MCF 10A (cell line): ENCODE measurements at regions not wholly inside any gene's neighbourhood (a gene's known extent, or its start where the extent isn't known, plus 50 kb on each side); places are given as distances from the start of the nearest gene placed in this dataset.

Experiments used
- BruUV-seq: library from RNA; stranded (reverse); fragments of 400-500 nt; replicated peaks from 2 replicates; lab custom pipeline; 2021; lab: Mats Ljungman, UMichigan
- CTCF ChIA-PET: fragments of 300-600 bp; sonication (Branson Sonifier 250); formaldehyde crosslinking; extraction: SDS; loops from one replicate; lab custom pipeline; 2021; ENCODE audit warnings: antibody characterized with exemption, inconsistent platforms; lab: Yijun Ruan, JAX
- POLR2A ChIA-PET: fragments of 300-600, 350-650 bp; sonication (Branson Sonifier 250); formaldehyde crosslinking; extraction: SDS; loops from one replicate; lab custom pipeline; 2020; ENCODE audit warnings: antibody characterized with exemption, inconsistent platforms; lab: Yijun Ruan, JAX
- DNase-seq: peaks from one replicate; pipeline ENCODE4 v3.0.0-alpha.2; 2018; ENCODE audit not compliant: unreplicated experiment
- H3K27ac Mint-ChIP-seq: one replicate; pipeline ENCODE4 v1.8.0; 2022; ENCODE audit warnings: mild to moderate bottlenecking, low read depth, mixed read lengths; ENCODE audit not compliant: unreplicated experiment
- H3K27me3 Mint-ChIP-seq: one replicate; pipeline ENCODE4 v1.8.0; 2022; ENCODE audit warnings: mixed read lengths; ENCODE audit not compliant: insufficient read depth, unreplicated experiment
- H3K36me3 Mint-ChIP-seq: one replicate; pipeline ENCODE4 v1.8.0; 2022; ENCODE audit warnings: mild to moderate bottlenecking, moderate library complexity, mixed read lengths; ENCODE audit not compliant: insufficient read depth, unreplicated experiment
- H3K4me1 Mint-ChIP-seq: one replicate; pipeline ENCODE4 v1.8.0; 2022; ENCODE audit warnings: mixed read lengths; ENCODE audit not compliant: insufficient read depth, unreplicated experiment
- H3K4me3 Mint-ChIP-seq: one replicate; pipeline ENCODE4 v1.8.0; 2022; ENCODE audit warnings: mild to moderate bottlenecking, moderate library complexity, mixed read lengths; ENCODE audit not compliant: unreplicated experiment
- H3K9me3 Mint-ChIP-seq: one replicate; pipeline ENCODE4 v1.8.0; 2022; ENCODE audit warnings: mixed read lengths; ENCODE audit not compliant: unreplicated experiment
- intact Hi-C: fragments of 100-400 bp; cut with micrococcal nuclease; formaldehyde crosslinking; loops from 2 replicates; pipeline ENCODE4 v1.14.1; 2022
- TF ChIP-seq, protein P1 (sequence below): fragments of 200-600 bp; IDR thresholded peaks from one replicate; pipeline ENCODE4 v1.8.0; 2022; ENCODE audit warnings: antibody characterized with exemption, mild to moderate bottlenecking; ENCODE audit not compliant: unreplicated experiment

DNA sequence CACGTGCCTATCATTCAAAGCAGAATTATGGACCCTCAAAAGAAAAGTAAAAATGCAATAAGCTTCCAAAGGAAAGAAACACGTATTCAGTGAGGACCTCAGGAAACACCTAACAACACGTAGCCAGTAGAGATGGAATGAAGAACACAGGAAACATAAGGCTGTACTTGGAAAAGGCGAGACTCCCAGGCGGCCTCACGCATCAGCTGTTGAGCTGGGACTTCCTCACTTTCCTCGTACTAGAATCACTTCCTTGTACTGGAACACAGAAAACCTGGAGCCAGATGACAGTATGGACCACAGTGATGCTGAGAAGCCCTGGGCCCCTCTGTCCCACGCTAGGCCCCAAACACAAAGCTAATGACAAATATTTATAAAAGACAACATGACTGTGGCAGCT is 94.4 kb upstream of the BACE2 start:
- intact Hi-C loops = no loop called here
- CTCF ChIA-PET = interaction anchor here (4.4 kb wide), 1 partner anchor 607 kb away, joined by 29 read pairs; no protein-coding TSS in a partner anchor
- Mint-ChIP-seq H3K4me1 (peaks cover 5% of the 10 kb centered on the region), H3K9me3 (no peaks in the 10 kb centered on the region), H3K4me3 (no peak overlapping the region), H3K27ac (no peak overlapping the region), H3K27me3 (no peaks in the 10 kb centered on the region), H3K36me3 (no peaks in the 10 kb centered on the region)
- DNase-seq = no peak
- BruUV-seq = no TSS peak
- POLR2A ChIA-PET = no interaction called here
- TF ChIP-seq, protein P1, sequence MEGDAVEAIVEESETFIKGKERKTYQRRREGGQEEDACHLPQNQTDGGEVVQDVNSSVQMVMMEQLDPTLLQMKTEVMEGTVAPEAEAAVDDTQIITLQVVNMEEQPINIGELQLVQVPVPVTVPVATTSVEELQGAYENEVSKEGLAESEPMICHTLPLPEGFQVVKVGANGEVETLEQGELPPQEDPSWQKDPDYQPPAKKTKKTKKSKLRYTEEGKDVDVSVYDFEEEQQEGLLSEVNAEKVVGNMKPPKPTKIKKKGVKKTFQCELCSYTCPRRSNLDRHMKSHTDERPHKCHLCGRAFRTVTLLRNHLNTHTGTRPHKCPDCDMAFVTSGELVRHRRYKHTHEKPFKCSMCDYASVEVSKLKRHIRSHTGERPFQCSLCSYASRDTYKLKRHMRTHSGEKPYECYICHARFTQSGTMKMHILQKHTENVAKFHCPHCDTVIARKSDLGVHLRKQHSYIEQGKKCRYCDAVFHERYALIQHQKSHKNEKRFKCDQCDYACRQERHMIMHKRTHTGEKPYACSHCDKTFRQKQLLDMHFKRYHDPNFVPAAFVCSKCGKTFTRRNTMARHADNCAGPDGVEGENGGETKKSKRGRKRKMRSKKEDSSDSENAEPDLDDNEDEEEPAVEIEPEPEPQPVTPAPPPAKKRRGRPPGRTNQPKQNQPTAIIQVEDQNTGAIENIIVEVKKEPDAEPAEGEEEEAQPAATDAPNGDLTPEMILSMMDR = no peak

DNA sequence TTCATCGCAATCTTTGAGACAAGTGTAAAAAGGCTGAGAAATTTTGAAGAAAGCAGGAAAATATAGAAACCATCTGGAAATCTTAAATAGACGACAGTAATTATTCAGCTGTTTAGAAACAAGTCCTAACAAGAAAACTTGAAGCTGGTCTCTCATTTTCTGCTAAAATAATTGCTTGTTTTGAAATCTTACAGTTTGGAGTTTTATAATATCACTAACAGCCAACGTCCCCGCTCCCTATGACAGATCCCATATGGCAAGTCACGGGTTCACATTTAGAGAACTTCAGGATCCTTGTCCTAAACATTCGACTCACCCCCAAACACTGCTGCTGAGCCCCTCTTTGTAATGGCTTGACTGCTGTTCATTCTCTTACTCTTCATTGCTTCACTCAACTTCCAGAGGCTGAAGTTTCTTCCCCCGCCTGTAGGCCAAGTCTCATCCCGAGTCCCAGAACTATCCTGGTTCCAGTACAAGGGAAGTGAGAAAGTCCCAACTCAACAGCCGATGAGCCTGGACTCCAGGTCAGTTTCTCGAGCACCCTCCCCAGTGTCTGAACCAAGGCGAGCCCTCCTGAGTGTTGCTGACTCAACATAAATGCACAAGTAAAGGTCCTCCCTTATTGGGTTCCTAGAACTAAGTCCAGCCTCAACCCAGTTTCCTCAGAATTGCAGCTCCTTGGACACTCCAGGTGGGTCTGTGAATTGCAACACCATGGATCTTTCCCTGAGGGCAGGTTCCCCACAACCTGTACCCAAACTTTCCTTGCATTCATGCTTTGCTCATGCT is 93.4 kb upstream of the BACE2 start:
- no peak for DNase-seq
- Mint-ChIP-seq H3K9me3 (no peaks in the 10 kb centered on the region), H3K27me3 (peaks cover 2% of the 10 kb centered on the region), H3K4me3 (no peak overlapping the region), H3K27ac (no peak overlapping the region), H3K36me3 (no peaks in the 10 kb centered on the region), H3K4me1 (no peaks in the 10 kb centered on the region)
- POLR2A ChIA-PET = no interaction called here
- CTCF ChIA-PET = interaction anchor here (0.7 to 4.4 kb wide), 3 partner anchors 17 to 608 kb away, joined by 3 to 29 read pairs (median 3); no protein-coding TSS in a partner anchor
- TF ChIP-seq, protein P1 = no peak
- no TSS peak for BruUV-seq
- intact Hi-C loops = no loop called here

DNA sequence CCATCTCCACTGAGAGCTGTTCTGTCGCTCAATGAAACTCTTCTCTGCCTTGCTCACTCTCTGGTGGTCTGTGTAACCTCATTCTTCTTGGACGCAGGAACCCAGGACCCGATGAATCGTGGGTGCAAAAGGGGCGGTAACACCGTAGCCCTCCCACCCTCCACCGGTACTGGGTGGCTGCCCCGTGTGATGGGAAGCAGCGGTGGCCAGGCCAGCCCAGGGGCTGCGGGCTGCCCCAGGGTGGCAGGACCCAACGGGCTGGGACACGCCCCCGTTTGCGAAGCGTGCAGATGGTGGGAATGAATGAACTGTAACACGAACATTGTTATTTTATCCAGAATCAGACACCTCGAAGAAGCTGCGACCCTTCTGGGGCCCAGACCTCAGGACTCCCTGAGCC is 92.3 kb upstream of the BACE2 start:
- TF ChIP-seq, protein P1 = no peak
- intact Hi-C loops = no loop called here
- ChIA-PET CTCF (no interaction called here), POLR2A (no interaction called here)
- Mint-ChIP-seq H3K27ac (no peak overlapping the region), H3K36me3 (no peaks in the 10 kb centered on the region), H3K9me3 (peaks cover 5% of the 10 kb centered on the region), H3K4me3 (no peak overlapping the region), H3K4me1 (no peaks in the 10 kb centered on the region), H3K27me3 (peaks cover 11% of the 10 kb centered on the region)
- BruUV-seq = no TSS peak
- no peak for DNase-seq

DNA sequence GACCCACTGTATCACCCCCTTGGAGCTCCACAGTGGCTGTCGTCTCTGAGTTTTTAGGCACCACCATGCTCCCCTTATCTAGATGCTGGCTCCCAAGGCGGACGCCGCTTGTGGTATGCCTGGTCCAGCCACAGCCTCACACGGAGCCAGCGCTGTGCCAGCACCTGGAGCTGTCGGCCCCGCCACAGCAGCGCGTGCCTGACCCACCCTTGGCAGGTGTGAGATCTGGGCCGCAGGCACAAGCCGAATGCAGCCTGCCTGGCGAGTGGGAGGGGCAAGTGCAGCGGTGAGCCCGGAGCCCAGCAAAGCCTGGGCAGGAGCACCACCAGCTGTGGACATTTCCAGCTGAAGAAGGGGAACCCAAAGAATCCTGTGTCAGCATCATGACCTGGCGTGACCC is 91.9 kb upstream of the BACE2 start:
- intact Hi-C loops = no loop called here
- ChIA-PET POLR2A (no interaction called here), CTCF (no interaction called here)
- no peak for DNase-seq
- H3K27ac Mint-ChIP-seq = no peak overlapping the region
- H3K4me3 Mint-ChIP-seq = no peak overlapping the region
- peaks cover 5% of the 10 kb centered on the region for H3K9me3 Mint-ChIP-seq
- H3K4me1 Mint-ChIP-seq = no peaks in the 10 kb centered on the region
- BruUV-seq = no TSS peak
- H3K27me3 Mint-ChIP-seq = peaks cover 11% of the 10 kb centered on the region
- TF ChIP-seq, protein P1 = no peak
- H3K36me3 Mint-ChIP-seq = no peaks in the 10 kb centered on the region
